GM12891 (cell line): ENCODE measurements at regions not wholly inside any gene's neighbourhood (a gene's known extent, or its start where the extent isn't known, plus 50 kb on each side); places are given as distances from the start of the nearest gene placed in this dataset.
"Not testable (repeated sequence)": the region's sequence is repeated elsewhere in the genome, so short reads cannot be mapped to it uniquely, and the experiment has no call there.

Experiments
- POLR2AphosphoS5 ChIP-seq: IDR thresholded peaks from 2 replicates; pipeline ENCODE4 v1.6.1; 2011; ENCODE audit warnings: low read depth, low read length, control low read depth
- TAF1 ChIP-seq: IDR thresholded peaks from 2 replicates; pipeline ENCODE4 v1.6.1; 2011; ENCODE audit warnings: low read depth, low read length, control low read depth

DNA sequence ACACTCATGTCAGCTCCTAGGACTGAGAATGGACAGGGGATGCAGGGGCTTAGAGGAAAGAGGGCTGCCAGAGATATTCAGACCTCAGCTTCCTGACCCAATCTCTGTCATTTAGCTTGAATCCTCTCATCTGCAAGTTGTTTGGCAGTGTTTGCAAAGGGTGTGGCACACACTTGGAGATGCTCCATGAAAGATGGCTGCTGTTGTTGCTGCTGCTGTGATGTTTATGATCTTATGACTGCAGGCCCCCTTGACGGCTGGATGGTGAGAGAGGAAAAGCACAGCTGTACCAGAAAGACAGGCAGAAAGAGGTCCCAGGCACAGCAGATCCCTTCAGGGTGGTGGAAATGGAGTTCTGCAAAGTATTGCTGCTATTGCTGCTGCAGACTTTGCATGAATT is 80.7 kb downstream of the TRIM43 start:
- TF ChIP-seq POLR2AphosphoS5, TAF1: not testable (repeated sequence)
